ENCODE measurements at regions not wholly inside any gene's neighbourhood (a gene's known extent, or its start where the extent isn't known, plus 50 kb on each side); places are given as distances from the start of the nearest gene placed in this dataset.

- no peak for DNase-seq (ENCODE audit: low read depth)
Measured at GRCh38 chr4:180665481-180665880, 1577.7 kb upstream of the TENM3 start.

- DNase-seq (ENCODE audit: low read depth): no peak
Measured at GRCh38 chr4:180665994-180666824, 1577.0 kb upstream of the TENM3 start.

GRCh38 chr4:180668732-180669131 lies 1574.5 kb upstream of the TENM3 start:
- DNase-seq (ENCODE audit: low read depth): no peak

- DNase-seq (ENCODE audit: low read depth): no peak
Measured at GRCh38 chr4:180669680-180670079, 1573.5 kb upstream of the TENM3 start.

- DNase-seq (ENCODE audit: low read depth): no peak
Measured at GRCh38 chr4:180674619-180675358, 1568.4 kb upstream of the TENM3 start.

- no peak for DNase-seq (ENCODE audit: low read depth)
Measured at GRCh38 chr4:180675359-180675650, 1567.9 kb upstream of the TENM3 start.

- no peak for DNase-seq (ENCODE audit: low read depth)
Measured at GRCh38 chr4:180680305-180680704, 1562.9 kb upstream of the TENM3 start.

GRCh38 chr4:180682776-180683175 lies 1560.4 kb upstream of the TENM3 start:
- no peak for DNase-seq (ENCODE audit: low read depth)

GRCh38 chr4:180683186-180683585 lies 1560.0 kb upstream of the TENM3 start:
- no peak for DNase-seq (ENCODE audit: low read depth)

- DNase-seq (ENCODE audit: low read depth): no peak
Measured at GRCh38 chr4:180688480-180688879, 1554.7 kb upstream of the TENM3 start.

GRCh38 chr4:180694875-180695274 lies 1548.3 kb upstream of the TENM3 start:
- DNase-seq (ENCODE audit: low read depth): no peak

- no peak for DNase-seq (ENCODE audit: low read depth)
Measured at GRCh38 chr4:180695851-180696250, 1547.4 kb upstream of the TENM3 start.

- DNase-seq (ENCODE audit: low read depth): no peak
Measured at GRCh38 chr4:180696460-180697092, 1546.6 kb upstream of the TENM3 start.

- no peak for DNase-seq (ENCODE audit: low read depth)
Measured at GRCh38 chr4:180698550-180699195, 1544.5 kb upstream of the TENM3 start.

GRCh38 chr4:180706766-180707165 lies 1536.4 kb upstream of the TENM3 start:
- no peak for DNase-seq (ENCODE audit: low read depth)

- no peak for DNase-seq (ENCODE audit: low read depth)
Measured at GRCh38 chr4:180710628-180711337, 1532.4 kb upstream of the TENM3 start.

- no peak for DNase-seq (ENCODE audit: low read depth)
Measured at GRCh38 chr4:180717451-180718033, 1525.7 kb upstream of the TENM3 start.

- no peak for DNase-seq (ENCODE audit: low read depth)
Measured at GRCh38 chr4:180721356-180721755, 1521.8 kb upstream of the TENM3 start.

GRCh38 chr4:180726611-180727010 lies 1516.6 kb upstream of the TENM3 start:
- no peak for DNase-seq (ENCODE audit: low read depth)

GRCh38 chr4:180727478-180727877 lies 1515.7 kb upstream of the TENM3 start:
- no peak for DNase-seq (ENCODE audit: low read depth)

- DNase-seq (ENCODE audit: low read depth): no peak
Measured at GRCh38 chr4:180734753-180735432, 1508.3 kb upstream of the TENM3 start.

Measured in activated gamma-delta T cell treated with anti-CD3 and anti-CD28 coated beads, Interleukin-2, amount 50 U/mL, for 16 hours (primary cell).